HK-2 (cell line): ENCODE measurements at regions not wholly inside any gene's neighbourhood (a gene's known extent, or its start where the extent isn't known, plus 50 kb on each side); places are given as distances from the start of the nearest gene placed in this dataset.

ENCODE experiments used
- DNase-seq: peaks from one replicate; pipeline ENCODE4 v3.0.0-alpha.2; 2018; ENCODE audit not compliant: unreplicated experiment

- DNase-seq: no peak
Measured at GRCh38 chr11:134908583-134908982, 496.5 kb upstream of the B3GAT1 start.

- DNase-seq: no peak
Measured at GRCh38 chr11:134907636-134908035, 495.6 kb upstream of the B3GAT1 start.

- no peak for DNase-seq
Measured at GRCh38 chr11:134906356-134906955, 494.4 kb upstream of the B3GAT1 start.

GRCh38 chr11:134905928-134906327, 493.9 kb upstream of the B3GAT1 start:
- no peak for DNase-seq

- no peak for DNase-seq
Measured at GRCh38 chr11:134905517-134905916, 493.5 kb upstream of the B3GAT1 start.

- no peak for DNase-seq
Measured at GRCh38 chr11:134904103-134904790, 492.2 kb upstream of the B3GAT1 start.

GRCh38 chr11:134901955-134902918, 490.2 kb upstream of the B3GAT1 start:
- no peak for DNase-seq

GRCh38 chr11:134901542-134901941, 489.5 kb upstream of the B3GAT1 start:
- no peak for DNase-seq

- DNase-seq: no peak
Measured at GRCh38 chr11:134893810-134894685, 482.0 kb upstream of the B3GAT1 start.

- no peak for DNase-seq
Measured at GRCh38 chr11:134890446-134890845, 478.4 kb upstream of the B3GAT1 start.

GRCh38 chr11:134889832-134890231, 477.8 kb upstream of the B3GAT1 start:
- DNase-seq: no peak

- DNase-seq: no peak
Measured at GRCh38 chr11:134888821-134889220, 476.8 kb upstream of the B3GAT1 start.

GRCh38 chr11:134887896-134888295, 475.9 kb upstream of the B3GAT1 start:
- no peak for DNase-seq

GRCh38 chr11:134883484-134883883, 471.4 kb upstream of the B3GAT1 start:
- no peak for DNase-seq

GRCh38 chr11:134882671-134883297, 470.7 kb upstream of the B3GAT1 start:
- DNase-seq: no peak

GRCh38 chr11:134882141-134882540, 470.1 kb upstream of the B3GAT1 start:
- DNase-seq: no peak

GRCh38 chr11:134880788-134881187, 468.7 kb upstream of the B3GAT1 start:
- no peak for DNase-seq

- DNase-seq: no peak
Measured at GRCh38 chr11:134879931-134880330, 467.9 kb upstream of the B3GAT1 start.

- no peak for DNase-seq
Measured at GRCh38 chr11:134879341-134879740, 467.3 kb upstream of the B3GAT1 start.

GRCh38 chr11:134878785-134879184, 466.7 kb upstream of the B3GAT1 start:
- no peak for DNase-seq

GRCh38 chr11:134876226-134876625, 464.2 kb upstream of the B3GAT1 start:
- no peak for DNase-seq
